Adrenal gland (tissue), 9 donors: ENCODE measurements at regions not wholly inside any gene's neighbourhood (a gene's known extent, or its start where the extent isn't known, plus 50 kb on each side); places are given as distances from the start of the nearest gene placed in this dataset.

Experiments used
- DNase-seq, 7 donors: peaks; one replicate each; pipeline ENCODE4 v3.0.0-alpha.2; 2019 to 2020
- H3K27ac ChIP-seq, 5 donors: fragments of 200-600 bp; sonication (generic) in 4 of 5; 1 replicate in 3 of 5; 2 replicates in 2 of 5; pipeline versions ENCODE4 v1.5.1 to v1.8.0; 2016 to 2020; ENCODE audit warnings: mild to moderate bottlenecking in 1 of 5
- H3K27me3 ChIP-seq: fragments of 200-600 bp; 2 replicates; pipeline ENCODE4 v1.8.0; 2021
- H3K36me3 ChIP-seq, 2 donors: fragments of 200-600 bp; replicated peaks in 1 of 2; 1 replicate in 1 of 2; 2 replicates in 1 of 2; pipeline versions ENCODE4 v1.5.1 to v1.8.0; 2018 to 2022
- H3K4me1 ChIP-seq, 2 donors: fragments of 200-600 bp; replicated peaks in 1 of 2; 1 replicate in 1 of 2; 2 replicates in 1 of 2; pipeline versions ENCODE4 v1.5.1 to v1.8.0; 2018 to 2021
- H3K4me3 ChIP-seq, 4 donors: fragments of 200-600 bp; sonication (generic) in 3 of 4; one replicate each; pipeline ENCODE4 v1.5.1; 2016 to 2018
- H3K9me3 ChIP-seq, 3 donors: fragments of 200-600 bp; sonication (generic) in 1 of 3; replicated peaks in 1 of 3; 1 replicate in 2 of 3; 2 replicates in 1 of 3; pipeline versions ENCODE4 v1.5.1 to v1.8.0; 2016 to 2021
- POLR2A ChIP-seq, 2 donors: fragments of 450-650 bp; IDR thresholded peaks; one replicate each; pipeline ENCODE4 v1.6.1; 2017; ENCODE audit warnings: antibody characterized with exemption in 2 of 2, mild to moderate bottlenecking in 2 of 2, moderate library complexity in 1 of 2
- WGBS, 4 donors: extraction: QIAGEN DNeasy Blood & Tissue Kit in 2 of 4; methylation state at CpG; one replicate each; pipeline versions ENCODE4 v1.1.5 to v1.1.7; 2013 to 2017; 5-methylcytosine and 5-hydroxymethylcytosine counted together
- intact Hi-C, 2 donors: fragments of 100-400 bp; cut with DNase I; formaldehyde crosslinking; loops; one replicate each; pipeline versions ENCODE4 v1.14.1 to v1.15.0; 2022 to 2023
- TF ChIP-seq, protein P1 (sequence below), 6 experiments: fragments of 450-650 bp in 4 of 6; fragments of 200-600 bp in 2 of 6; sonication (generic) in 1 of 6; IDR thresholded peaks; 1 replicate in 5 of 6; 2 replicates in 1 of 6; pipeline versions ENCODE4 v1.5.1 to v1.8.0; 2016 to 2021; ENCODE audit warnings: antibody characterized with exemption in 6 of 6, mild to moderate bottlenecking in 2 of 6, moderate library complexity in 1 of 6
- donor health status: healthy with polysubstance abuse.
- donor health status: Bipolar disorder and iron deficiency.
- donor health status: DM: yes; HTN: yes; CAD: no.
- donor health status: DM: no; HTN: no; CAD: no.
- donor health status: DM: no; HTN: no; CAD: no.

GRCh38 chr14:80264702-80265101 lies 53.4 kb upstream of the DIO2 start:
- Histone ChIP-seq H3K4me3 (no peak overlapping the region), H3K27me3 (no peaks in the 10 kb centered on the region), H3K27ac (no peak overlapping the region), H3K9me3 (no peaks in the 10 kb centered on the region), H3K36me3 (no peaks in the 10 kb centered on the region), H3K4me1 (no peaks in the 10 kb centered on the region)
- no peak for DNase-seq
- intact Hi-C loops, result no loop called here
- no peak for TF ChIP-seq POLR2A (IDR thresholded peaks at IDR 0.05)
- TF ChIP-seq, protein P1, sequence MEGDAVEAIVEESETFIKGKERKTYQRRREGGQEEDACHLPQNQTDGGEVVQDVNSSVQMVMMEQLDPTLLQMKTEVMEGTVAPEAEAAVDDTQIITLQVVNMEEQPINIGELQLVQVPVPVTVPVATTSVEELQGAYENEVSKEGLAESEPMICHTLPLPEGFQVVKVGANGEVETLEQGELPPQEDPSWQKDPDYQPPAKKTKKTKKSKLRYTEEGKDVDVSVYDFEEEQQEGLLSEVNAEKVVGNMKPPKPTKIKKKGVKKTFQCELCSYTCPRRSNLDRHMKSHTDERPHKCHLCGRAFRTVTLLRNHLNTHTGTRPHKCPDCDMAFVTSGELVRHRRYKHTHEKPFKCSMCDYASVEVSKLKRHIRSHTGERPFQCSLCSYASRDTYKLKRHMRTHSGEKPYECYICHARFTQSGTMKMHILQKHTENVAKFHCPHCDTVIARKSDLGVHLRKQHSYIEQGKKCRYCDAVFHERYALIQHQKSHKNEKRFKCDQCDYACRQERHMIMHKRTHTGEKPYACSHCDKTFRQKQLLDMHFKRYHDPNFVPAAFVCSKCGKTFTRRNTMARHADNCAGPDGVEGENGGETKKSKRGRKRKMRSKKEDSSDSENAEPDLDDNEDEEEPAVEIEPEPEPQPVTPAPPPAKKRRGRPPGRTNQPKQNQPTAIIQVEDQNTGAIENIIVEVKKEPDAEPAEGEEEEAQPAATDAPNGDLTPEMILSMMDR (IDR thresholded peaks at IDR 0.05), result no peak
- 82 to 88% (median 87%) methylated on average over 3 of the region's 3 CpGs for WGBS, 4 donors
